HG02759 (cell line): ENCODE measurements at regions not wholly inside any gene's neighbourhood (a gene's known extent, or its start where the extent isn't known, plus 50 kb on each side); places are given as distances from the start of the nearest gene placed in this dataset.
"Not testable (repeated sequence)": the region's sequence is repeated elsewhere in the genome, so short reads cannot be mapped to it uniquely, and the experiment has no call there.

ENCODE experiments used
- ATAC-seq: cut with Tn5 transposase; IDR thresholded peaks from one replicate; pipeline ENCODE4 v1.9.1; 2021; ENCODE audit warnings: mild to moderate bottlenecking, moderate library complexity; ENCODE audit not compliant: unreplicated experiment

DNA sequence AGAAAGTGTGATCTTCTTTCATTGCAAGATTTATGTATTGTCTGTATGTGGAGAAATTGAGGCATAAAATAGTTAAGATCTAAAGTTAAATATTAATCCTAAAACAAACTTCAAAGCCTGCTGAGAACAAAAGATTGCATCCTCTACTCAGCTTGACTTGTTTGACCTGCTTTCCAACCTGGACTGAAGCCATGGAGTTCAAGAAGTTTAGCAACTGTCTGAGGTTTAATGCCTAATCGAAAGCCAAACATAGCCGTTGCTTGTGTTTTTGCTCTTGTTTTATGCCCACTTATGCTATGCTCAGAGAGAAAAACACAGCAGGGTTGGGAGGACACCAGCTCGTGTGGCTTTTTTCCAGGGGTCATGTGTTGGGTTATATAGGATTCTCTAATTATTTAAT, 135.6 kb downstream of the NUFIP1 start:
- no peak for ATAC-seq

- ATAC-seq: no peak
These were observed 140.2 kb downstream of the NUFIP1 start for GRCh38 chr13:44848920-44849676.

- not testable (repeated sequence) for ATAC-seq
These were observed 143.8 kb downstream of the NUFIP1 start for GRCh38 chr13:44845281-44846058.

- no peak for ATAC-seq
These were observed 144.5 kb downstream of the NUFIP1 start for GRCh38 chr13:44844786-44845185.

GRCh38 chr13:44843403-44843802, 145.9 kb downstream of the NUFIP1 start:
- no peak for ATAC-seq

DNA sequence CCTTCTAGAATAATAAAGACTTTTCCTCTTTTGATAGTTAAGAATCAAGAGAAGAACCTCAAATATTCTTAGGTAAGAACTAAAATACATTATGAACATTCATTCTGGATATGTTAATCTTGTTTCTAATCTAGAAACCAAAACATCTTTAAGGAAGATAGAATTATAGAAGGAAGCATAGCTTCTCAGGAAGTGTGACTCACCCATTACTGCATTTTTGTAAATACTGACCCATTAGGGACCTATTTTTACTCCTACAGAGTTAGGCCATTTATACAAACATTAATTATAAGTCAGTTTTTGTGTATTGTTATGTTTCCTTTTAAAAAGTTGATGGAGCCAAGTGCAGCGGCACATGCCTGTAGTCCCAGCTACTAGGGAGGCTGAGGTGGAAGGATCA, 147.1 kb downstream of the NUFIP1 start:
- ATAC-seq: no peak

- ATAC-seq: no peak
These were observed 149.1 kb downstream of the NUFIP1 start for GRCh38 chr13:44840131-44840530.

GRCh38 chr13:44837250-44837649, 152.0 kb downstream of the NUFIP1 start:
- no peak for ATAC-seq

GRCh38 chr13:44834404-44834803, 154.9 kb downstream of the NUFIP1 start:
- no peak for ATAC-seq

GRCh38 chr13:44833626-44834025, 155.6 kb downstream of the NUFIP1 start:
- no peak for ATAC-seq

DNA sequence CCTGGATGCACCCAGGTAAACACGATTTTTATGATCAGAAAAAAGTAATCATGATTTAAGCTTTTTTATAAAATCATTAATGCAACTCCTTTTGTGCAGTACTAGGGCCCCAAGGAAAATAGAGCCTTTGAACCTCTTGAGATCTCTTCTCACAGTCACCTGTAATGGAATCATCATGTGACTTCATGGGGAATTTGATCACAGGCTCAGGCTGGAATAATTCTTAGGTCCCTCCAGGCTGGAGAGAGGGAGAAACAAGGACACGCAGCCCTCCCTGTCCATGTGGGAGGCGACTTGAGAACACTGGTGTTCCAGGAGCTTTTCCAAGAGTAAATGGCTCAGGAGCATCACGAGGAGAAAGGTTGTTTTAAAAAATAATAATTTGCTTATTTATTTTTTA, 156.1 kb downstream of the NUFIP1 start:
- ATAC-seq: no peak

GRCh38 chr13:44826591-44827350, 162.5 kb downstream of the NUFIP1 start:
- no peak for ATAC-seq

DNA sequence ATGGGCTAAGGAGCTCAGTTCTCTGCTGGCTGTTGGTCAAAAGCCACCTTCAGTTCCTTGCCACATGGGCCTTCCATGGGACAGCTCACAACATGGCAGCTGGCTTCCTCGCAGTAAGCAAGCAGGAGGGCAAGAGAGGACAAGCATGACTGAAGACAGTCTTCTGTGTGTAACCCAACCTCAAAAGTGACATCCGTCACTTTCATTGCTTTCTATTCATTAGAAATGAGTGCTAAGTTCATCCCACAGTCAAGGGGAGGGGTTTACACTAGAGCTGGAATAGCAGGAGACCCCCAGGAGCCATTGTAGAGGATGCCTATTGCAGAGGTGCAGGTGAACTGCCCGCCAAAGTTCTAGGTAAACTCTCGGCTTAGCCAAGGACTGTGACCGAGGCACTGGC, 163.3 kb downstream of the NUFIP1 start:
- no peak for ATAC-seq

GRCh38 chr13:44823555-44823954, 165.7 kb downstream of the NUFIP1 start:
- ATAC-seq: not testable (repeated sequence)

DNA sequence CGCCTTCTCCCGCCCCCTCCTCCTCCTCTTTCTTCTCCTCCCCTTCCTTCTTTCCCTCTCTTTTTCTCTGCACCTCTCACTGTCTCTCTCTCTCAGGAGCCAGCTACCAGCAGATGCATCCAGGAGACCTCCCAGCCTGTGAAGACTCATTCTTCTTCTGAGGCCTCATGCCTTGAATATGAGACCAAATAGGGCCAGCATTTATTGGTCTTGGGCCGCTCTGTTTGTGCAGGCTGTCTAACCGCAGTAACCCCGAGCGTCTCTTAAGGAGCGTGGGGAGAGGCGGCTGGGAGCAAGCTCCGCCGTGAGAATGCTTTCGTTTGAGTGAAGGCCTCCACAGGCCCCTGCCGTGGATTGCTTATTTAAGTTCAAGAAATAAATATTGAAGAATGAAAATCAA, 167.0 kb downstream of the NUFIP1 start:
- no peak for ATAC-seq

- no peak for ATAC-seq
These were observed 169.5 kb downstream of the NUFIP1 start for GRCh38 chr13:44819772-44820171.

DNA sequence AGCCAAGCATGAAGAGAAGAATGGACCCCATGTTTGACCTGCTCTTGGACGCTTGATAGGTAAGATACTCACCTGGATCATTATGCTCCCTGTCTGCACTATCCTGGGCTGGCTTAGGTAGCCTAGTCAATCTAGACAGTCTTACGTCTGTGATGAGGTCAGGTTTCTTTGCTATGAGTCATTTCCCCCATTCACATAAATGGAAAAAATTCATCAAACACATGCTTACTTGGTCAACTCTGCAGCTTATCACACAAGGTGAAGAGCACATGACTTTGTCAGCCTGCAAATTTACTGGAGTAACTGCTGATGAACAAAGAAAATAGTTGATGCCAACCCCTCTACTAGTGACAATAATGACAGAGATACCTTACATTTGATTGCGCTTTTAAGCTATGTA, 170.0 kb downstream of the NUFIP1 start:
- ATAC-seq: no peak

DNA sequence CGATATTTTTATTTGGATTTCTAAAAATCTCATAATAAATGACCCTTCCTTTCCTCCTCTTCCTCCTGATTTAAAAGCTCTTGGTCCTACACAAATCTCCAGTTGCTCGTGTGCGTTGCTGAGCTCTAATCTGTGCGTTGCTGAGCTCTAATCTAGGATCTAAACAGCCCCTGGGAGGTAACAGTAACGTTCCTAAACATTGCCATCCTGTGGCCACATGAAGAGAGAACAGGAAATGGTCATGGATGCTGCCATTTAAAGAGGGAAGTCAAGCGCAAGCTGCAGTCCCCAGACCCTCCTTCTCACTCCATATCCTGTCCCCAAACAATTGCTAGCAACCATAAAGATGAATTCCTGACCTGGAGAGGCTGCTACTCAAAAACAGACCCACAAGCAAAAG, 170.8 kb downstream of the NUFIP1 start:
- no peak for ATAC-seq

- no peak for ATAC-seq
These were observed 171.3 kb downstream of the NUFIP1 start for GRCh38 chr13:44818016-44818415.

- ATAC-seq: no peak
These were observed 172.1 kb downstream of the NUFIP1 start for GRCh38 chr13:44817131-44817671.

- ATAC-seq: no peak
These were observed 172.6 kb downstream of the NUFIP1 start for GRCh38 chr13:44816701-44817100.
